BE2C (cell line): ENCODE measurements at regions not wholly inside any gene's neighbourhood (a gene's known extent, or its start where the extent isn't known, plus 50 kb on each side); places are given as distances from the start of the nearest gene placed in this dataset.
A peak's percentile ranks its signal among the peaks of the same experiment; 100 is the strongest.

Experiments used
- DNase-seq: peaks from one replicate; pipeline ENCODE4 v3.0.0-alpha.2; 2020
- H3K27me3 ChIP-seq: fragments of 250-450 bp; sonication (Bioruptor Pico); 2 replicates; pipeline ENCODE4 v1.5.1; 2020; ENCODE audit warnings: mild to moderate bottlenecking
- H3K36me3 ChIP-seq: fragments of 250-450 bp; sonication (Bioruptor Pico); 2 replicates; pipeline ENCODE4 v1.5.1; 2020; ENCODE audit warnings: mild to moderate bottlenecking
- H3K4me1 ChIP-seq: fragments of 250-450 bp; sonication (Bioruptor Pico); 2 replicates; pipeline ENCODE4 v1.5.1; 2020
- H3K4me3 ChIP-seq: 2 replicates; pipeline ENCODE4 v1.5.1; 2011; ENCODE audit warnings: low read depth, low read length
- H3K9me3 ChIP-seq: fragments of 250-450 bp; sonication (Bioruptor Pico); 2 replicates; pipeline ENCODE4 v1.5.1; 2020
- TF ChIP-seq, protein P1 (sequence below): IDR thresholded peaks from 2 replicates; pipeline ENCODE4 v1.5.1; 2012; ENCODE audit warnings: mild to moderate bottlenecking, low read depth, low read length

DNA sequence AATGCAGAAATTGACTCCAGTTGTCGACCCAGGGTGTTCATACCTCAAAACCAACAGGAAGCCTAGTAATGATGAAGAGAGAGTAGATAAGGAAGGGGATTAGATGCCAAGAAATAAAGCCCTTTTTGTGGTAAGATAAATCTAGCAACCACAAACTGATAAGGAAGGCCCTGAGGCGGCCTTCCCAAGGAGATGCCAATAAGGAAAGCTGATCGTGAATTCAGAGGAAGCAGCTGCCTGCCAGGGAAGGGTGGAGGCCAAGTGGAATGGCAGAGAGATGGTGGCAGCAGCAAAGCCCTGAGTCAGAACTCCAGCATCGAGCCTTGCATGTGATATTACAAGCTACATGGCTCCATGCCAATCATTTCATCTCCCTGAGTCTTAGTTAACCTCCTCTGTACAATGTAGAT is 126.3 kb downstream of the IRS1 start:
- Histone ChIP-seq H3K4me3 (no peak overlapping the region), H3K36me3 (no peaks in the 10 kb centered on the region), H3K4me1 (no peaks in the 10 kb centered on the region), H3K27me3 (no peaks in the 10 kb centered on the region; the same call in 1 of the 2 replicates), H3K9me3 (no peaks in the 10 kb centered on the region)
- DNase-seq = peak; percentile 15
- TF ChIP-seq, protein P1, sequence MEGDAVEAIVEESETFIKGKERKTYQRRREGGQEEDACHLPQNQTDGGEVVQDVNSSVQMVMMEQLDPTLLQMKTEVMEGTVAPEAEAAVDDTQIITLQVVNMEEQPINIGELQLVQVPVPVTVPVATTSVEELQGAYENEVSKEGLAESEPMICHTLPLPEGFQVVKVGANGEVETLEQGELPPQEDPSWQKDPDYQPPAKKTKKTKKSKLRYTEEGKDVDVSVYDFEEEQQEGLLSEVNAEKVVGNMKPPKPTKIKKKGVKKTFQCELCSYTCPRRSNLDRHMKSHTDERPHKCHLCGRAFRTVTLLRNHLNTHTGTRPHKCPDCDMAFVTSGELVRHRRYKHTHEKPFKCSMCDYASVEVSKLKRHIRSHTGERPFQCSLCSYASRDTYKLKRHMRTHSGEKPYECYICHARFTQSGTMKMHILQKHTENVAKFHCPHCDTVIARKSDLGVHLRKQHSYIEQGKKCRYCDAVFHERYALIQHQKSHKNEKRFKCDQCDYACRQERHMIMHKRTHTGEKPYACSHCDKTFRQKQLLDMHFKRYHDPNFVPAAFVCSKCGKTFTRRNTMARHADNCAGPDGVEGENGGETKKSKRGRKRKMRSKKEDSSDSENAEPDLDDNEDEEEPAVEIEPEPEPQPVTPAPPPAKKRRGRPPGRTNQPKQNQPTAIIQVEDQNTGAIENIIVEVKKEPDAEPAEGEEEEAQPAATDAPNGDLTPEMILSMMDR = no peak

DNA sequence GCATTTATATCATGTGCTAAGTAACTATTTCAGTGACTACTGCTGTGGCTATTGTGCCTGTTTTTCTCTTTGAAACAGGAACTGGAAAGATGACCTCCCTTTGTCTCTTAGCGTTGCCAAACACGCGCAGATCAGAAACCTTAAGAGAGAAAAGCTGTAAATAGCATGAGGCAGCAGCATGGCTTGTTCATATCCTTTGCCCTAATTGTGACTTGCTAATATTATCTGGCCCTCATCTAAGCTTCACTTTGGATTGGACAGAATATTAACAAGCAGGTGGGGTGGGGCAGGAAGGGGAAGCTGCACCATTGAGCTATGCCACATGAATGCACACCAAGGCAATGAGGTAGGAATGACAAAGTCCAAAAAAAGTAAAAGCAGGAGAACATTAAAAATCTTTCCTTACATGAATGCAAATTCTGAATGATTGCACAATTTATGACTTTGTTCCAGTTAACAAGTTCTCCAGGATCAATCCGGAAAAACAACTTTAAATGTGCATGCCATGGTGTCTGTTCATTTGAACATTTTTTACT is 128.4 kb downstream of the IRS1 start:
- no peaks in the 10 kb centered on the region for H3K9me3 ChIP-seq
- H3K4me1 ChIP-seq = no peaks in the 10 kb centered on the region
- TF ChIP-seq, protein P1 = no peak
- no peak overlapping the region for H3K4me3 ChIP-seq
- H3K27me3 ChIP-seq = no peaks in the 10 kb centered on the region; the same call in none of the 2 replicates
- no peak for DNase-seq
- H3K36me3 ChIP-seq = no peaks in the 10 kb centered on the region

DNA sequence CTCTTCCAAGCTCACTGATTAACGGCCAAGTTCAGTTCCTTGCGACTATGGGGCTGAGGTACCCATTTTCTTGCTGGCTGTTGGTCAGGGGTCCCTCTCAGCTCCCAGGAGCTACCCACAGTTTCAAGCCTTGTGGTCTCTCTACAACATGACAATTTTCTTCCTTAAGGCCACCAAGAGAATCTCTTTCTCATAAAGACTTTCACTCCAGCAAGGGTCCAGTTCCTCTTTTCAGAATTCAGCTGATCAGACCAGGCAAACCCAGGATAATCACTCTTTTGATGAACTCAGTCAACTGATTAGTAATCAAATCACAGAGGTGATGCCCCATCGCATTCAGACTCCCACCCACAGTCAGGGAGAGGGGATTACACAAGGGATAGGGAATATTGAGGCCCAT is 129.7 kb downstream of the IRS1 start:
- no peak for DNase-seq
- Histone ChIP-seq H3K4me3 (no peak overlapping the region), H3K9me3 (no peaks in the 10 kb centered on the region), H3K27me3 (no peaks in the 10 kb centered on the region; the same call in none of the 2 replicates), H3K4me1 (no peaks in the 10 kb centered on the region), H3K36me3 (no peaks in the 10 kb centered on the region)
- TF ChIP-seq, protein P1 = no peak

DNA sequence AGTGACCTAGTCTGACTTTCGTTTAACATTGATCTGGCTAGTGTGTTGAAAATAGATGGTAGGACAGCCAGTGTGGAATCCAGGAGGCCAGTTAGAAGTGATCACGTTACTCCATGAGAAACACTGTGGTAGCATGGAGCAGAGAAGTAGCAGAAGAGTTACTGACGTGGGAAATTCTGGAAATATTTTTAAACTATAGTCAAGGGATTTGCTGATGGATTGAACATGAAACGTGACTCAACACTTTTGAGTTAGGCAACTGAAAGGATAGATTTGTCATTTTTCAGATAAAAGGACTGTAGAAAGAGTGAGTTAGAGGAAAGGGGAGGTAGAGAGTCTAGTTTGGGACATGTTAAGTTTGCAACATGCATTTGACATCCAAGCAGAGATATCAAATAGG is 130.4 kb downstream of the IRS1 start:
- DNase-seq = no peak
- TF ChIP-seq, protein P1 = no peak
- Histone ChIP-seq H3K27me3 (no peaks in the 10 kb centered on the region; the same call in none of the 2 replicates), H3K9me3 (no peaks in the 10 kb centered on the region), H3K4me1 (no peaks in the 10 kb centered on the region), H3K4me3 (no peak overlapping the region), H3K36me3 (no peaks in the 10 kb centered on the region)

DNA sequence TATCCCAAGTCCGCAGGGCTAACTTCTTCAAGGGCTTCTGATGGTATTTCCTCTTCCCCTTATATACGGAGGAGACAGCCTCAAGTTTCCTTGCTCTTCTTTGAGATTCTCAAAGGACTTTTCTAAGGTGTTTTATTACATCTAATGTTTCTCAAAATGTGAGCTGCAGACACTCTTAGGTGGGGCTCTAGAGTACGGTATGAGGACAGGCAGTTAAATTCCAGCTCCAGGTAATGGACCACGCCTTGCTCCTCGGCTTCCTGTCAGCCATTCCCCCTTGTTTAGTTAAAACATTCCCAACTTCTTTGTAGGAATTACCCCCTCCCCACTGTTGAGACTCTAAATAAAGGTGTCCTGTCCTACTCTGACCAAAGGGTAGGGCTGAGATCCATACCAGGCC is 131.9 kb downstream of the IRS1 start:
- H3K9me3 ChIP-seq = no peaks in the 10 kb centered on the region
- H3K4me3 ChIP-seq = no peak overlapping the region
- no peak for DNase-seq
- H3K4me1 ChIP-seq = no peaks in the 10 kb centered on the region
- no peaks in the 10 kb centered on the region; the same call in none of the 2 replicates for H3K27me3 ChIP-seq
- TF ChIP-seq, protein P1 = no peak
- H3K36me3 ChIP-seq = no peaks in the 10 kb centered on the region

DNA sequence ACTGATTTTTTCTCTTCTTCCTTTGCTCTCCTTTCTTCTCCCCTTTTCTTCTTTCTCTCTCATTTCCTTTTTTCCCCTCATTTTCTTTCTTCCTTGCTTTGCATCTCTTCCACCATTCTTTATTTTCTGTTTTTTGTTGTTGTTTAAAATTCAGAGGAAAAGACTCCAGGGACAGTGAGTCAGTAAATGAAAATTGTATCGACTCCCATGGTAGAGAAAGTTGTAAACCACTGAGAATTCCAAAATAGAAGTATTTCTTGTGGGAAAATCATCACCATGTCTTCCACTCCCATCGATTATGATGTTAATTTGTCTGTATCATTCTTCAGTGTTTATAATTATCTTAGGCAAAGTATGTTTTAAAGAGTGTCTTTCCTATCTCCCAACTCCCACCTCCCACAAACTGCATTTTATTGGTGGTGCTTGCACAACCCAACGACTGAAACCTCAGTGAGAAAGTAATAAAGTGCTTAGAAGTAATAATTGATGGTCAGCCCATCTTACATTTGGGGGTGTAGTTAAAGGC is 134.3 kb downstream of the IRS1 start:
- TF ChIP-seq, protein P1 = no peak
- Histone ChIP-seq H3K4me1 (no peaks in the 10 kb centered on the region), H3K27me3 (no peaks in the 10 kb centered on the region; the same call in none of the 2 replicates), H3K9me3 (no peaks in the 10 kb centered on the region), H3K4me3 (no peak overlapping the region), H3K36me3 (no peaks in the 10 kb centered on the region)
- DNase-seq = no peak
